Fibroblast of mammary gland (primary cell): ENCODE measurements at regions not wholly inside any gene's neighbourhood (a gene's known extent, or its start where the extent isn't known, plus 50 kb on each side); places are given as distances from the start of the nearest gene placed in this dataset.

Experiments used
- DNase-seq: peaks from one replicate; pipeline ENCODE4 v3.0.0-alpha.2; 2010; ENCODE audit warnings: low read depth
- H3K4me3 ChIP-seq: 2 replicates; pipeline ENCODE4 v1.5.1; 2011; ENCODE audit warnings: low read depth, mild to moderate bottlenecking, low read length, moderate library complexity; ENCODE audit not compliant: control insufficient read depth
- CTCF ChIP-seq: conservative IDR thresholded peaks from 2 replicates; pipeline ENCODE4 v1.5.1; 2011; ENCODE audit warnings: low read depth, low read length, inconsistent platforms; ENCODE audit not compliant: control insufficient read depth, insufficient read depth

- no peak overlapping the region for H3K4me3 ChIP-seq
- no peak for TF ChIP-seq CTCF
- no peak for DNase-seq
These were observed 514.1 kb downstream of the CPS1 start for GRCh38 chr2:211070547-211070946.

- no peak overlapping the region for H3K4me3 ChIP-seq
- no peak for TF ChIP-seq CTCF
- DNase-seq: no peak
These were observed 520.9 kb downstream of the CPS1 start for GRCh38 chr2:211077216-211077767.

GRCh38 chr2:211084352-211084751, 528.0 kb downstream of the CPS1 start:
- H3K4me3 ChIP-seq: no peak overlapping the region
- no peak for DNase-seq
- no peak for TF ChIP-seq CTCF

GRCh38 chr2:211085056-211085680, 528.8 kb downstream of the CPS1 start:
- peak; percentile 56 for TF ChIP-seq CTCF
- DNase-seq: peak; percentile 38
- no peak overlapping the region for H3K4me3 ChIP-seq

GRCh38 chr2:211086049-211086448, 529.6 kb downstream of the CPS1 start:
- no peak for DNase-seq
- no peak overlapping the region for H3K4me3 ChIP-seq
- TF ChIP-seq CTCF: no peak

- no peak for TF ChIP-seq CTCF
- H3K4me3 ChIP-seq: no peak overlapping the region
- no peak for DNase-seq
These were observed 532.7 kb downstream of the CPS1 start for GRCh38 chr2:211089127-211089526.

GRCh38 chr2:211093743-211094303, 537.4 kb downstream of the CPS1 start:
- H3K4me3 ChIP-seq: no peak overlapping the region
- TF ChIP-seq CTCF: peak; percentile 38
- DNase-seq: peak; percentile 9
